LoVo (cell line): ENCODE measurements at regions not wholly inside any gene's neighbourhood (a gene's known extent, or its start where the extent isn't known, plus 50 kb on each side); places are given as distances from the start of the nearest gene placed in this dataset.

Experiments used
- DNase-seq: peaks from one replicate; pipeline ENCODE4 v3.0.0-alpha.2; 2016; ENCODE audit warnings: low spot score

DNA sequence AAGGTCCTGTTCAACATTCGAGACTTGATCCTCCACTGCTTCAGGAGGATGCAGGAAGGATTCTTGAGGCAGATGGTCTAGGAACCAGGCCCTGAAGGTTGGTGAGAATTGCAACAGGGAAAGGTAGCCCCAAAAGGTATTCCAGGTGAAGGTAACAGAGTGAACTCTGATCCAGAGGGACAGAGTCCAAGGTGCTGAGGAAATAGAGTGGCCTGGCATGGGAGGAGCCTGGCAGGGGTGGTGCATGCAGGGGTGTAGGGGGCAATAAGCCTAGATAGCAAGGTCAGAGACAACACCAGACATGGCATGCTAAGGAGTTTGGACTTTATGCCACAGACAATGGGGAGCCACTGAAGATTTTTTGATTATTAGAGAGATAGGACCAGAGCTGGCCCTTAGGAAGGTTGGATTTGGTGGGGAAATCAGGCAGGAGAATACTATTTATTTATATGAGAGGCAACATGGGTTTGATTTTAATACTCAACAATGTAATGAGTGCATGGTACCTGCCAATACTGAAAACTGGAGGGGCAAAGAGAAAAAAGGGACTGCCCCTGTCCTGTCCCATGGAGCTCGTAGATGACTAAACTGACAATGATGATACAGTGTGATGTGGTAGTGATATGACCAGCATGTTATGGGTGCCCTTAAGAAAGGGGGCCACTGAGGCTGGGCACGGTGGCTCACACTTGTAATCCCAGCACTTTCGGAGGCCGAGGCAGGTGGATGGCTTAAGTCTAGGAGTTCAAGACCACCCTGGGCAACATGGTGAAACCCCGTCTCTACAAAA, 50.5 kb upstream of the TMED10 start:
- DNase-seq = peak; percentile 12
